Jurkat, Clone E6-1 (cell line): ENCODE measurements at regions not wholly inside any gene's neighbourhood (a gene's known extent, or its start where the extent isn't known, plus 50 kb on each side); places are given as distances from the start of the nearest gene placed in this dataset.

ENCODE experiments used
- DNase-seq: peaks from one replicate; pipeline ENCODE4 v3.0.0-alpha.2; 2011; ENCODE audit warnings: low read depth, low spot score
- H3K4me3 ChIP-seq: 2 replicates; pipeline ENCODE4 v1.5.1; 2011; ENCODE audit warnings: mild to moderate bottlenecking, low read length, control low read depth, moderate library complexity

DNA sequence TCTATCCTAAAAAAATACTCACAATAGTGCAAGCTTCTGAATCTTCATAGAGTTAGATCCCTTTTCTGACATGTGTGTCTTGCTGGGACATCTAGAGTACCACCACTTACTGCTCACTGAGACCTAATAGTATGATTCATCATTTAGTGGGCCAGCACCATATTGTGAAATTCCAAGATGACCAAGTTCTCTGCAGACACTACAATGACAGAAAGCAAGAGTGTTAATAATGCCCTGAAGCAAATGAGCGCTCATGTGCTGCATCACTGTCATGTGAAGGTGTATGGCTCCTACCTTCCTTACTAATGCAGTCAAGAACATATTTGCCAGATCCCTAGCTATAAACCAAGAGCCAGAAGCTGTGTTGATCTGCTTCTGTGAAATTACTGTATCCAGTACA is 606.2 kb upstream of the NXPH2 start:
- H3K4me3 ChIP-seq, result no peak overlapping the region
- DNase-seq, result no peak

DNA sequence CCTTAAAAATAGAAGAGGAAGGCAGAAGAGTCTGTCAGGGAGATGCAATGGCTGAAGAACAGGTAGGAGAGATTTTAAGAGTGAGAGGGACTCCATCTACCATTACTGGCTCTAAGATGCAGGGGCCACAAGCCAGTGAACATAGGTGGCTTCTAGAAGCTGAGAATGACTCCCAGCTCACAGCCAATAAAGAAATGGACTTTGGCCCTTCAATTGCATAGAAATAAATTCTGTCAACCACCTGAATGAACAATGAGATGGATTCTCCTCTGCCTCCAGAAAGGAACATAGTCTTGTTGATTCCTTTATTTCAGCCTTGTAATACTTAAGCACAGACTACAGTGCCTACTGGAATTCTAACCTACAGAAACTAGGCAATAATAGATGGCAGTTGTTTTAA is 603.3 kb upstream of the NXPH2 start:
- no peak overlapping the region for H3K4me3 ChIP-seq
- no peak for DNase-seq

DNA sequence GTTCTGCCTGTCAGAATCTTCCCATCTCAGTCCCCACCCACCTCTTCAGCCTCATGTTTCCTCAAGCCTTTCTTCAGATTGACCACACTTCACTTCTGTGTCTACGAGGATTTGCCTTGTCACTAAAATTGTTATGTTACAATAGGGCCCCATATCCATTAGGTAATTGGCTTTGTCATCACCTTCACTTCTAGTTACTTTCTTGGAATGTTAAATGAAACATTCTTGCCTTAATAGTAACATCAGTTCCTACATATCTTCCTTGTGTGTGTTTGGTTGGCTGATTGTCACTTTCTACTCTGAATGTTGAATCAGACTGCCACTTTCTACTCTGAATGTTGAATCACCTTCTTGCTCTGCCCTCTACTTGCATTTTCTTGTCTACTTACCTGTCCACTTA is 599.9 kb upstream of the NXPH2 start:
- DNase-seq, result no peak
- no peak overlapping the region for H3K4me3 ChIP-seq

GRCh38 chr2:139378373-139378772 is 598.2 kb upstream of the NXPH2 start:
- H3K4me3 ChIP-seq, result no peak overlapping the region
- no peak for DNase-seq

DNA sequence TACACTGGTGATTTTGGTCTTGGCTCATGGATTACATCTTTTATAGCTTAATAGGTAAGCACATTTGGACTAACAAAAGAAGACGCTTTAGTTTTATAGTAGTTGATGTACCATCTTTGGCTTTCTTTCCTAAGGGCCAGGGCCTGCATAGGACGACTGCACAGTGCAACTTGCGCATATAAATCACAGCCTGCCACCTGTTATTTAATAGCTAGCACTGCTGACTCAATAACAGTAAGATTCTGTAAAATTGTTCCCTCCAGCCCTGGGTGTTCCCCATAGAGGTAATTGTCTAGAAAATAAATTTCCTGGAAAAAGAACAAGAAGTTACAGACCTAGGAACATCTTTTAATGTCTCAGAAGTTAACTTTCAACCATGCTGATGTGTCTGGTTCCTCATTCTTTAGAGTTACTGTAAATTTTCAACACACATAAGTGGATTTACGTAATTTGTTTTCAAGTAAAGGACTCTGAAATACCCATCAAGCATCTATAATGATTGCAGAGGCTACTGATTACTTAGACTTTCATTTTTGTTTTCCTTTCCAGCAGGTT is 594.2 kb upstream of the NXPH2 start:
- no peak overlapping the region for H3K4me3 ChIP-seq
- DNase-seq, result no peak

GRCh38 chr2:139369423-139370409 is 589.5 kb upstream of the NXPH2 start:
- no peak overlapping the region for H3K4me3 ChIP-seq
- DNase-seq, result no peak

GRCh38 chr2:139367416-139367815 is 587.2 kb upstream of the NXPH2 start:
- H3K4me3 ChIP-seq, result no peak overlapping the region
- DNase-seq, result no peak

GRCh38 chr2:139366681-139367080 is 586.5 kb upstream of the NXPH2 start:
- no peak for DNase-seq
- no peak overlapping the region for H3K4me3 ChIP-seq

DNA sequence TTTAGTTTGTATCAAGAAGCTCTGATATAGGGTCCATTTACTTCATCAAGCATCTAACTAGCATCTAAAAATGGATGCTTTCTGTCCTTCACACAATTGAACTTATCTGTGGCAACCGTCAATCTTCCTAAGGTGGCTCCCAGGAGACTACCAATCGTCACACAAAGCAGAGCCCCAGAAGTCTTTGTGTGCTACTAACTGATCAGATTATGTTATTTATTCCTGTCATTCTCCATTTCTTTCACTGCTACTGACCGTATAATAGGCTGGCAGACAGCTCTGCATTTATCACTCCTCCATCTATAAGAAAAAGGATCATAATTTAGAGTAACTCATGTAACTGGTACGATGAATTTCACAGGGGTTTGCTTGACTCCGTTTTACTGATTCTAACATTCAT is 585.0 kb upstream of the NXPH2 start:
- H3K4me3 ChIP-seq, result no peak overlapping the region
- no peak for DNase-seq

DNA sequence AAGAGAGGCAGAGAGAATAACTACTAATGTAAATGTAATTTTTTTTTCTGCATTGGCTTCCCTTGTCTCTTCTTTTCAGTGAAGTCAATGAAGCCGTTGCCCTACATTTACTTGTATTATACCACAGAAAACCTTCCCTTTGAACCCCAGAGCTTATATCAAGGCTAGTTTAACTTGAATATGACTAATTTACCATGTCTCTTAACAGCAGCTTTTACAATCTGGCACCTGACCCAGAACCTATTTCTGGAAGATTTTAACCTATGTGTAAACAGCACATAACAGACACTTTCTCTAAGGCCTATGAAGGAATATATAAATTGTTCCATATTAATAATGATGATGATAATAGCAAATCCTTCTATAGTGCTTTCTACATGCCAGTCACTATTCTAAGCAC is 580.5 kb upstream of the NXPH2 start:
- no peak for DNase-seq

GRCh38 chr2:139359818-139360217 is 579.6 kb upstream of the NXPH2 start:
- no peak for DNase-seq
- H3K4me3 ChIP-seq, result no peak overlapping the region

More for the DNA sequence above, 580.5 kb upstream of the NXPH2 start:
- no peak overlapping the region for H3K4me3 ChIP-seq

- H3K4me3 ChIP-seq, result no peak overlapping the region
- no peak for DNase-seq
Observed at GRCh38 chr2:139357972-139358371, 577.8 kb upstream of the NXPH2 start.

- DNase-seq, result no peak
- H3K4me3 ChIP-seq, result no peak overlapping the region
Observed at GRCh38 chr2:139354518-139354917, 574.3 kb upstream of the NXPH2 start.

DNA sequence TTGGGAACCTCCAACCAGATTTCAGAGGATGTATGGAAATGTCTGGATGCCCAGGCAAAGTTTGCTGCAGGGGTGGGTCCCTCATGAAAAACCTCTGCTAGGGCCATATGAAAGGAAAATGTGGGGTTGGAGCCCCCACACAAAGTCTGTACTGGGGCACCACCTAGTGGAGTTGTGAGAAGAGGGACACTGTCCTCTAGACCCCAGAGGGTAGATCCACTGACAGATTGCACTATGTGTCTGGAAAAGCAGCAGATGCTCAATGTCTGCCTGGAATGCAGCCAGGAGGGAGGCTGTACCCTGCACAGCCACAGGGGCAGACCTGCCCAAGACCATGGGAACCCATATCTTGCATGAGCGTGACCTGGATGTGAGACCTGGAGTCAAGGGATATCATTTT is 573.7 kb upstream of the NXPH2 start:
- no peak overlapping the region for H3K4me3 ChIP-seq
- no peak for DNase-seq

GRCh38 chr2:139317259-139317658 is 537.1 kb upstream of the NXPH2 start:
- DNase-seq, result no peak
- no peak overlapping the region for H3K4me3 ChIP-seq

DNA sequence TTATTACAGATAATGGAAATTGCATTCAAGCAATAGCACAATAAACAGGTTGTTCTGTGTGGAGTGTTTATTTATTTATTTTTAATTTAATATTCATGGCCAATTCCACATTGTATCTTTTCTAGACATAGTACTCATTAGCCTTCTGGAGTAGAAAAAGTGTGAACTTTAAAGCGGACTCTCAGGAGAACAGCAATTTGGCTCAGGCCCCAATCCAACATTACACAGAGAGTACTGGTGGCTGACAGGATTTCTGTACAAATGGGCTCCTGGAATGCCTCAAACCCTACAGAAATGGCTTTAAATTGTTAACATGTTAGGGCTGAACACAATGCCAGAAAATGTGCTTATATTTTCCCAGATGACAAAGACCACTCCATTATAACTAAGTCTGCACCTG is 533.9 kb upstream of the NXPH2 start:
- DNase-seq, result no peak
- no peak overlapping the region for H3K4me3 ChIP-seq

DNA sequence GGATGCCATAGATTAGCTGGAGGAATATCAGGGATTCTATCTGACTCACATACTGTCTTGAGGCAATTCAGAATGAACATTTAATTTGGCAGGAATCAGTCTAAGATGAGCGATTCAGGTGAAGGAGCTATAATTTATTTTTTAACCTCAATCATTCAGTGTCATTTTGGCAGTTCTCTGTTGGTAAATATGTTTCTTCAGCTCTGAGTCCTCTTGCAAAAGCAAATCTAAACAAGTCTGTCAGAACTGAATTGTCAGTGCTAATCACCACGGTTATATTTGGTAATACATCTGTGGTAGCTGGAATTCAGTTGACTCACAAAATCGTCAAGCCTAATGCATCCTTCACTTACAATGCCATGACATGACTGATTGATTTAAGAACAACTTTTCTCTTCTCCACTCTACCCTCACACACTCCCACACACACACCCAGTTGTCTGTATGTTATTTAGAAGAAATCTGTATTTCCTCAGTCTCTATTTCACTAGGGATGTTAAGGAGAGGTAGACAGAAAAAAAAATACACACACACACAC is 516.6 kb upstream of the NXPH2 start:
- no peak overlapping the region for H3K4me3 ChIP-seq
- DNase-seq, result no peak

DNA sequence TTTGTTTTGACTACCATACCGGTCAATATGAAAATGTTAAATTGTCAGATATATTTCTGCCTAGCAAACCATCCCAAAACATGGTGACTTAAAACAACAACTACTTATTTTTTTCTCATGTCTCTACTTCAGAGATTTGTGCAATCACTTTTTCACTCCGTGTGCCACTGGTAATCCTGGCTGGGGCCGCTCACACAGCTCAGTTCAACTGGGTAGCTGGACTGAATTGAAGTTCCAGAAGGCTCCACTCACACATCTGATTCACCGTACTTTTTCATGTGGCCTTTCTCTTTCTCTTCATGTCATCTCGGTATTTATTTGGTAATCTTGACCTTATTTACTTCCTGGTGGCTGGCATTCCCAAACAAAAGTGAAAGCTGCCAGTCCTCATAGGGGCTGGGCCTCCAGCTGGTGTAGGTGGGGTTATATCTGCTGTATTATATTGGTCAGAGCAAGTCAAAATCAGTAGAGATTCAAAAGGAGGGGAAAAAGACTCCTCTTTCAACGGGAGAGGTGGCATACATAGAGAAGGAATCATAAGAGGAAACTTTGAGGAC is 513.9 kb upstream of the NXPH2 start:
- DNase-seq, result no peak
- H3K4me3 ChIP-seq, result no peak overlapping the region

DNA sequence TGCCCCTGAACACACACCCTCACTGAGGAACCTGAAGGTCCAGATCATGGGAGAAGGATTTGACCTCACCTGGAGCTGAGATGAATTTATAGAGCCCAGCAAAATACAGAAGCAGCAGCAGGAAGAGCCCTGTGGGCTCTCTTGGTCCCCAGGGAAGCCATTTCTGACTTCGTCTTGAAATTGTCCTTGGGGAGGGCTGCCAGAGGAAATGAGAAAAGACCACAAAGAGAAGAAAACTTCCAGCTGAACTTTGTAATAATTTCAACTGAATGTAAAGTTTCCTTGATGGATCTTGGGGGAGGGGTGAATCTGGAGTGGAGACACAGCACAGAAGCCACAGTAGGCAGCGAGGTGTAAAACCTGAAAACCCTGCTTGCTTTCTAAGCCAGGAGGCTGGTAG is 500.9 kb upstream of the NXPH2 start:
- no peak overlapping the region for H3K4me3 ChIP-seq
- DNase-seq, result no peak

GRCh38 chr2:139271879-139272278 is 491.7 kb upstream of the NXPH2 start:
- no peak for DNase-seq
- H3K4me3 ChIP-seq, result no peak overlapping the region
